SKM-1 treated with dmso at 0.1 percent for 144 hours (cell line): ENCODE measurements at regions not wholly inside any gene's neighbourhood (a gene's known extent, or its start where the extent isn't known, plus 50 kb on each side); places are given as distances from the start of the nearest gene placed in this dataset.
"Not testable (repeated sequence)": the region's sequence is repeated elsewhere in the genome, so short reads cannot be mapped to it uniquely, and the experiment has no call there.

Experiments used
- DNase-seq: peaks from one replicate; lab custom pipeline; 2025; ENCODE audit not compliant: unreplicated experiment; lab: John Stamatoyannopoulos, UW

- no peak for DNase-seq
Observed at GRCh38 chr2:146392631-146393030, 1452.2 kb upstream of the ACVR2A start.

GRCh38 chr2:146392186-146392585 lies 1452.6 kb upstream of the ACVR2A start:
- DNase-seq = peak; percentile 10

DNA sequence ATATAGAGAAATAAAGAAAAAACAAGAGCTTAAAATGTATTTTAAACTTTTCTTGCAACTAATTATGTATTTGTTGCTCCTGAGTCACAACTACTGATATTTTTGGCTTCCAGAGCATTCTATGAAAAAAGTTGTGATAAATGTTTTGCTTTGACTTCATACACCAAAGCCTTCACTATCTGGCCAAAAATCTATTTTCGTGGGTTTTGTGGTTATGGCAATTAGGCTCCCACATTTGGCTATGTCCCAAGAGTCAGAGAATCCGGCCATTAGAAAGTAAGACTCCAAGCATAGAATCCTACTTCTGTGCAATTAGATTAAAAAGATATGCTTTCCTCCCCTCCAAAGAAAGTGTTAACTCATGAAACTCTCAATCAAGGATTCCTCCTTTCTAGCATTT lies 1456.1 kb upstream of the ACVR2A start:
- DNase-seq = no peak

- no peak for DNase-seq
Observed at GRCh38 chr2:146386096-146386495, 1458.7 kb upstream of the ACVR2A start.

- DNase-seq = no peak
Observed at GRCh38 chr2:146385031-146385430, 1459.8 kb upstream of the ACVR2A start.

DNA sequence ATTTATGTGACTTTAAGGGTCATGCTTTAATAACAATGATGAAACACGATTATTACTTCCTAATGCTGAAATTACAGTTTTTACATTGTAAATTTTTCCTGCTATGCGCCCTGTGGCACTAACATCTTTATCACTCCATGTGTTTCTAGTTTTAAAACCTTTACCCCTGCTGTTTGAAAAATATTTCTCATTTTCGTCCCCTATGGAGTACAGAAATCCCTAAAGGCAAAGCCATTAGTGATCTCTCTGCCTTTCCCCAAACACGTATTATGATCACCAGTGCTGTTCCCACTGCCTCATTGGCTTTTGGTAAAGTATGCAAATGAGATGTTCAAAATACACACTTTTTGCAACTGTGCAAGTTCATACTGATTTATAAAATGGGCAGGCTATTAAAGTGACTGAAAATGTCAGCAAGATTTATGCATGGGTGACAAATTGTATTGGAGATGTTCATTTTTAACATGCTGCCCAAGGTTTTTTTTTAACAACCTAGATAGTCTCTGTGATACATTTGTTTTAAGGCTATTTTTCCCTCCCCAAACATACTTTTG lies 1468.2 kb upstream of the ACVR2A start:
- no peak for DNase-seq

DNA sequence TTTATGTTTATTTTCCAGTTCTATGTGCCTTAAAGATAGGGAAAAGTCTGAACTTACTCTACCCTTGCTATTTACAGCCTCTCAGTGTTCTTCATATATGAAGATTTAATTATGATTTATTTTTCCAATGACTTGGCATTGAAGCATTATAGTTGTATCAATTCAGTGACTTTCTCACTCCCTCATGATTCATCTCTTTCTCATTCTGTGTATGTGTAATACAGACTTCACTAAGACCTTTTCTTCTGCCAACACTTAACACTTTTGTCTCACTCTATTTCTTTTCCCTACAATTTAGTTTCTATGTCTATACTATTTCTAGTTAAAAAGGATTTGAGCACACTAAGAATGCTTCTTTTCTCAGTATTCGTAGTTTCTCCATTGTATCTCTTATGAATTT lies 1470.3 kb upstream of the ACVR2A start:
- DNase-seq = no peak

GRCh38 chr2:146371364-146371763 lies 1473.5 kb upstream of the ACVR2A start:
- not testable (repeated sequence) for DNase-seq

GRCh38 chr2:146370826-146371225 lies 1474.0 kb upstream of the ACVR2A start:
- no peak for DNase-seq

- no peak for DNase-seq
Observed at GRCh38 chr2:146366276-146366675, 1478.6 kb upstream of the ACVR2A start.

GRCh38 chr2:146365041-146365440 lies 1479.8 kb upstream of the ACVR2A start:
- DNase-seq = no peak

DNA sequence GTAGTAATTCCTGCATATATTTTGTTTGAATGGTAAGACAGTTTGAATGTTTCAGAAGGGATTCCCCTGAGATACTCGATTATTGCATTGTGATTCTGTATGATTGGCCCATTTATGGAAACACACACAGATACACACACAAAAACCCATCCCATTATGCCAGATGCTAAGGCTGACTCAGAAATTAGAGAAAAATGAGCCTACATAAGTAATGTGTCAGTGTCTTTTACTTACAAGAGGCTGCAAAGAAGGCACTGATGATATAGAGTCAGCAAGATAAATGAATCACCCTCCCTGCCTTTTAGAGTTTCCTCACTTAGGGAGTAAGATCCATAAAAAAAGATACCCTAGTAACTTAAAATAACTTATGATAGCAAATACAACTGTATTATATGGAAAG lies 1481.1 kb upstream of the ACVR2A start:
- DNase-seq = no peak

GRCh38 chr2:146351689-146352088 lies 1493.1 kb upstream of the ACVR2A start:
- DNase-seq = no peak

DNA sequence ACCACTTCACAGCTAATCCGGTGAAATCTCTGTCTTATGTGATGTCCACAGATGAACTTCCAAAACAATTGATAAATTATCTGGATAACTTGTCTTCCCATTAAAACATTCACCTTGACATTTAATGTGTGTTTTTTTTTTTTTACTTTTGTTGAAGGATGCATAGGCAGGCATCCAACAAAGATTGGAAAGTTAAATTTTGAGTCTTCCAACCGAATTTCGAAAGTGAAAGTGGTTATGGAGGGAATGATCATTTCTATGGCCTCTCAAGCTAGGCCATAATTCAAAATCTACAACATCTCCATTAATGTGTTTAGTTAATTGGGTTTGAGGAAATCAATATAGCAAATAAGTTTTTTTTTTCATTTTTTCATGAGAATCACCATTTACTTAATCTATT lies 1495.5 kb upstream of the ACVR2A start:
- no peak for DNase-seq

GRCh38 chr2:146324951-146325350 lies 1519.9 kb upstream of the ACVR2A start:
- no peak for DNase-seq

GRCh38 chr2:146323564-146323963 lies 1521.3 kb upstream of the ACVR2A start:
- DNase-seq = no peak

DNA sequence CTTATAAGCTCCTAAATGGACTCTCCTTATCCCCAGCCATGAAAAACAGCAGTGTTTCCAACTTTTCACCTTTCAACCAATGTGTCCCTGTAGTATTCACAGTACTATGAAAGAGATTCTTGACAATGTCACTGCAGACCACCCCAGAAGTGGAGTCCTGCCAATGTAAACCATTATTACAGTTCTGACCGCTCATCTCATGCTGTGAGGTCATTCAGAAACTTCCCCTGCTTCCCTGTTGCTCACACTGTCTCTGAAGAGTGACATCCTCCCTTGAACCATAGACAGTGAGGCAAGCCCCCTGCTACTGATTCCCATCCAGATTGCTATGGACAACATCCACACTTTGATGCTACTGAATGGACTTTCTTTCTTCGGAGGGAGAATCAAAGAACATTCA lies 1523.7 kb upstream of the ACVR2A start:
- no peak for DNase-seq

- peak; percentile 28 for DNase-seq
Observed at GRCh38 chr2:146317959-146318358, 1526.9 kb upstream of the ACVR2A start.

DNA sequence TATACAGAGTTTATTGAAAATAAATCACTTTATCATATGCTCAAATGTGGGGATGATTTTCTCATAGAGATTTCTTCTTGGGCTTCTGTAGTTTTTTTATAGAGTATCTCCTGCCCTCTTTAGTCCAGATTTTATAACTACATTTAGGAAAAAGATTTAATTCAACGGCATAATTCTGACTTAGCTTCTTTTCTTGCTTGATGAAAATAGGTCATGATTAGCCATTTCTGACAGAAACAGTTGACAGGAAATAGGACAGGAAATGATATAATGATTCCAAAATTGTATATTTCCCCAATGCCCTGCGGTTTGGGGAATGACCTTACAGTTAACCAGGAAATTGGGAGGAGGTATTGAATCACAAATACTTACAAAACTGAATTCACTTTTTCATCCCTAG lies 1531.9 kb upstream of the ACVR2A start:
- peak; percentile 3 for DNase-seq

DNA sequence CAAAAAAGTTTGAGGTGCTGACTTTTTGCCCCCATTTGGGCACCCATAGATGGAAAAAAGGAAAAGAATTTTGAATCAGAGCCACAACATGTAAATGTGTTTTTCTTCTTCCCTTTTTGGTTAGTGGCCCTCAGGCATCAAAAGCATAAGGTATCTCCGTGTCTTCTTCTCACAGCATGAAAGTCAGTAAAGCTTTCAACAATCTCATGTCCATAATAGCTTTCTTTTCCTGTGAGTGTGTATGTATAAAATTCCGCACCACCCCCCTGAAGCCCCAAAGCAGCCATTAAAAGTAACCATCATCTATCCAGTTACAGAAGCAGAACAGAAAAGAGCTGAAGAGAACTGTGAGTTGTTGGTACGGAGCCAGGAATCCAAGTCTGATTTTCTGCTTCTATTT lies 1539.7 kb upstream of the ACVR2A start:
- DNase-seq = no peak

DNA sequence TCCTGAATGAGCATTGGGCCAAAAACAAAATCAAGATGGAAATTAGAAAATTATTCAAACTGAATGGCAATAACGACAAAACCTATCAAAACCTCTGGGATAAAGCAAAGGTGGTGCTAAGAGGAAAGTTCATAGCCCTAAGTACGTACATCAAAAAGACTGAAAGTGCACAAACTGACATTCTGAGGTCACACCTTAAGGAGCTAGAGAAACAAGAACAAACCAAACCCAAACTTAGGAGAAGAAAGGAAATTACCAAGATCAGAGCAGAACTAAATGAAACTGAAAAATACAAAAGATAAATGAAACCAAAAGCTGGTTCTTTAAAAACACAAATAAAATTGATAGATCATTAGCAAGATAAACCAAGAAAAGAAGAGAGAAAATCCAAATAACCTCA lies 1543.5 kb upstream of the ACVR2A start:
- no peak for DNase-seq

- DNase-seq = peak; percentile 12
Observed at GRCh38 chr2:146295080-146295670, 1549.7 kb upstream of the ACVR2A start.

- DNase-seq = no peak
Observed at GRCh38 chr2:146287281-146287680, 1557.5 kb upstream of the ACVR2A start.
